CD4-positive, CD25-positive, alpha-beta regulatory T cell (primary cell): ENCODE measurements at regions not wholly inside any gene's neighbourhood (a gene's known extent, or its start where the extent isn't known, plus 50 kb on each side); places are given as distances from the start of the nearest gene placed in this dataset.

Experiments
- ATAC-seq, 2 donors: fragments of 150-1000 bp; cut with Tn5 transposase; one replicate each; pipeline ENCODE4 v1.10.0; 2021; ENCODE audit warnings: low read depth in 2 of 2, moderate number of reproducible peaks in 2 of 2, moderate library complexity in 1 of 2
- DNase-seq, 3 donors: peaks; one replicate each; pipeline versions ENCODE4 v3.0.0 to v3.0.0-alpha.2; 2012 to 2022; ENCODE audit warnings: mixed read lengths in 1 of 3
- H3K27ac ChIP-seq: one replicate; pipeline ENCODE4 v1.7.0; 2013; ENCODE audit warnings: mild to moderate bottlenecking, low read length; ENCODE audit not compliant: insufficient read depth, poor library complexity, severe bottlenecking
- H3K27me3 ChIP-seq: one replicate; pipeline ENCODE4 v1.7.0; 2013; ENCODE audit warnings: low read length; ENCODE audit not compliant: control insufficient read depth, insufficient read depth
- H3K36me3 ChIP-seq: one replicate; pipeline ENCODE4 v1.7.0; 2013; ENCODE audit warnings: mild to moderate bottlenecking, low read length, moderate library complexity; ENCODE audit not compliant: control insufficient read depth, insufficient read depth
- H3K4me1 ChIP-seq: 2 replicates; pipeline ENCODE4 v1.7.0; 2013; ENCODE audit warnings: mild to moderate bottlenecking, low read length; ENCODE audit not compliant: insufficient read depth, control insufficient read depth, poor library complexity, severe bottlenecking
- H3K4me3 ChIP-seq: one replicate; pipeline ENCODE4 v1.7.0; 2013; ENCODE audit warnings: low read depth, mild to moderate bottlenecking, low read length, moderate library complexity
- H3K9me3 ChIP-seq, 2 experiments: 1 replicate in 1 of 2; 2 replicates in 1 of 2; pipeline ENCODE4 v1.7.0; 2013; ENCODE audit warnings: low read length in 2 of 2, mild to moderate bottlenecking in 1 of 2, moderate library complexity in 1 of 2; ENCODE audit not compliant: control insufficient read depth in 2 of 2
- H3K27ac Mint-ChIP-seq, 3 donors: one replicate each; pipeline ENCODE4 v1.8.0; 2020 to 2022; ENCODE audit warnings: mild to moderate bottlenecking in 3 of 3, mixed read lengths in 3 of 3, moderate library complexity in 2 of 3
- H3K27me3 Mint-ChIP-seq: one replicate; pipeline ENCODE4 v1.8.0; 2022; ENCODE audit warnings: mild to moderate bottlenecking, mixed read lengths
- H3K36me3 Mint-ChIP-seq: one replicate; pipeline ENCODE4 v1.8.0; 2020; ENCODE audit warnings: mixed read lengths
- H3K4me1 Mint-ChIP-seq, 4 donors: one replicate each; pipeline ENCODE4 v1.8.0; 2020 to 2022; ENCODE audit warnings: mixed read lengths in 4 of 4, mild to moderate bottlenecking in 1 of 4
- H3K4me3 Mint-ChIP-seq, 4 donors: one replicate each; pipeline ENCODE4 v1.8.0; 2020 to 2022; ENCODE audit warnings: mild to moderate bottlenecking in 4 of 4, mixed read lengths in 4 of 4, moderate library complexity in 3 of 4
- H3K9me3 Mint-ChIP-seq, 7 donors: one replicate each; pipeline ENCODE4 v1.8.0; 2020 to 2022; ENCODE audit warnings: mixed read lengths in 7 of 7, mild to moderate bottlenecking in 3 of 7, moderate library complexity in 2 of 7

- H3K9me3 ChIP-seq: no peaks in the 10 kb centered on the region
- no peaks in the 10 kb centered on the region for H3K27me3 ChIP-seq
- ATAC-seq: no peak
- Mint-ChIP-seq H3K4me3 (no peak overlapping the region), H3K27me3 (peaks cover 10% of the 10 kb centered on the region), H3K9me3 (peaks cover 0 to 3% (median 0%) of the 10 kb centered on the region in 7 donors), H3K27ac (no peak overlapping the region), H3K4me1 (no peaks in the 10 kb centered on the region), H3K36me3 (no peaks in the 10 kb centered on the region)
- H3K27ac ChIP-seq: no peak overlapping the region
- H3K4me3 ChIP-seq: no peak overlapping the region
- DNase-seq: no peak
- no peaks in the 10 kb centered on the region for H3K4me1 ChIP-seq
- H3K36me3 ChIP-seq: no peaks in the 10 kb centered on the region
Observed at GRCh38 chr1:229869687-229870086, 197.4 kb upstream of the GALNT2 start.

DNA sequence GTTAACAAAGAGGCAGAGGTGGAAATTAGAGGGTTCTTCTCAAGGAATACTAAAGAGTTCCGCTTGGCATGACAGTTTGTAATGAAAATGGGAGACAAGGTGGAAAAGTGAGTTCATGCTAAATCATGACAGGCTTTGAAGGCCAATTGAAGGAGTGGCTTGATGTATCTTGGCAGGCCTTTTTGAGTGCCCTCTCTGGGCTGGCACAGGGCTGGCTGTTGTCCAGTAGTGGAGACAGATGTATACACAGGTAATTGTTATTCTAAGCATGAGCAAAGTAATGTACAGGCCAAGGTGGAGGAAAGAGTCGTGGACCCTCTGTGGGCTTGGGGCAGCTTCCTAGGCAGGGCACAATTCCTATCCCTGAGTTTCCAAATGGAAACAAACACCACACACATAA is 196.7 kb upstream of the GALNT2 start:
- no peak overlapping the region for H3K4me3 Mint-ChIP-seq
- no peaks in the 10 kb centered on the region for H3K36me3 Mint-ChIP-seq
- Histone ChIP-seq H3K27me3 (no peaks in the 10 kb centered on the region), H3K9me3 (no peaks in the 10 kb centered on the region), H3K4me3 (no peak overlapping the region), H3K27ac (no peak overlapping the region), H3K4me1 (no peaks in the 10 kb centered on the region), H3K36me3 (no peaks in the 10 kb centered on the region)
- DNase-seq: no peak
- H3K27me3 Mint-ChIP-seq: peaks cover 10% of the 10 kb centered on the region
- no peak for ATAC-seq
- no peaks in the 10 kb centered on the region for H3K4me1 Mint-ChIP-seq
- H3K9me3 Mint-ChIP-seq: peaks cover 0 to 3% (median 0%) of the 10 kb centered on the region in 7 donors
- H3K27ac Mint-ChIP-seq: no peak overlapping the region

GRCh38 chr1:229871078-229871676 is 195.9 kb upstream of the GALNT2 start:
- Mint-ChIP-seq H3K4me3 (no peak overlapping the region), H3K27me3 (peaks cover 9% of the 10 kb centered on the region), H3K27ac (no peak overlapping the region), H3K36me3 (no peaks in the 10 kb centered on the region), H3K4me1 (no peaks in the 10 kb centered on the region), H3K9me3 (peaks cover 0 to 3% (median 0%) of the 10 kb centered on the region in 7 donors)
- no peak overlapping the region for H3K27ac ChIP-seq
- no peak for DNase-seq
- H3K36me3 ChIP-seq: no peaks in the 10 kb centered on the region
- H3K9me3 ChIP-seq: no peaks in the 10 kb centered on the region
- no peaks in the 10 kb centered on the region for H3K27me3 ChIP-seq
- ATAC-seq: no peak
- H3K4me3 ChIP-seq: no peak overlapping the region
- H3K4me1 ChIP-seq: no peaks in the 10 kb centered on the region

DNA sequence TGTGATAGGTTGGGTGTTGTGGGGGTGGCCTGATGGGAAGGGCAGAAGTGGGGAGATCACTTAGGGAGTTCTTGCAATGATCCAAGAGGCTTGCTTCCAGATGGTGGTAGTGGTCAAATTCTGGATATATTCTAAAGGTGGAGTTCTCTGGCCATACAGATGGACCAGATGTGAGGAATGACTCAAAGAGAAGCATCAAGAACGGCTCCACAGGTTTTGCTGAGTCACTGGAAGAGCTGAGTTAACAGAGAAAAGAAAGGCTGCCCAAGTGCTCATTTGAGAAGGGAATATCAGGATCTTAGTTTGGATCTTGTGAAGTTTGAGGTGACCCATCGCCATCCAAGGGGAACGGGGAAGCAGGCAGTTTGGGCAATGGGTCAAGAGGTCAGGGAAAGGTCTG is 192.9 kb upstream of the GALNT2 start:
- Mint-ChIP-seq H3K9me3 (peaks cover 0 to 3% (median 0%) of the 10 kb centered on the region in 7 donors), H3K4me1 (no peaks in the 10 kb centered on the region), H3K4me3 (no peak overlapping the region), H3K36me3 (no peaks in the 10 kb centered on the region), H3K27ac (no peak overlapping the region), H3K27me3 (peaks cover 24% of the 10 kb centered on the region)
- H3K9me3 ChIP-seq: no peaks in the 10 kb centered on the region
- no peak overlapping the region for H3K27ac ChIP-seq
- ATAC-seq (no peak), DNase-seq (no peak)
- no peaks in the 10 kb centered on the region for H3K4me1 ChIP-seq
- H3K4me3 ChIP-seq: no peak overlapping the region
- no peaks in the 10 kb centered on the region for H3K27me3 ChIP-seq
- no peaks in the 10 kb centered on the region for H3K36me3 ChIP-seq

- Mint-ChIP-seq H3K4me1 (no peaks in the 10 kb centered on the region), H3K4me3 (no peak overlapping the region), H3K36me3 (no peaks in the 10 kb centered on the region), H3K27me3 (peaks cover 24% of the 10 kb centered on the region), H3K9me3 (peaks cover 0 to 3% (median 0%) of the 10 kb centered on the region in 7 donors), H3K27ac (no peak overlapping the region)
- Histone ChIP-seq H3K27ac (no peak overlapping the region), H3K36me3 (no peaks in the 10 kb centered on the region), H3K4me1 (no peaks in the 10 kb centered on the region), H3K9me3 (no peaks in the 10 kb centered on the region), H3K4me3 (no peak overlapping the region), H3K27me3 (no peaks in the 10 kb centered on the region)
- DNase-seq: no peak
- ATAC-seq: no peak
Observed at GRCh38 chr1:229874609-229875008, 192.4 kb upstream of the GALNT2 start.

DNA sequence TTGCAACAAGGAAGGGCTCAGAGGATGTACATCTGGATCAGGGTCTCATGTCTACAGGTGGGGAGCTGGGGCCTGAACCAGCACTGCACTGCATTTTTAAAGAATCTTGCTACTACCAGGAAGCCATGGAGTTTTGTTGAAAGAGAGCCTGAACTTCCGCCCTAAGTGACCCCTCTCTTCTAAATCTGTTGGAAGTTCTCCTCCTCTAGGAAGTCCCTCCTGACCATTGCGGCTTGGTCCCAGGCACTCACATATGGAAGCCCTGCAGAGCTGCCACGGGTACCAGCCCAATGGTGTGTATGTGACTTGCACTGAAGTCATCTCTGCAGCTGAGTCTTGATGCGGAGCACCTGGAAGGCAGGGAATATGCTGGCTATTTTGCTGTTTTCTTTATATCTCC is 192.0 kb upstream of the GALNT2 start:
- H3K27me3 ChIP-seq: no peaks in the 10 kb centered on the region
- peaks cover 29% of the 10 kb centered on the region for H3K27me3 Mint-ChIP-seq
- no peak overlapping the region for H3K4me3 ChIP-seq
- no peaks in the 10 kb centered on the region for H3K36me3 Mint-ChIP-seq
- no peaks in the 10 kb centered on the region for H3K36me3 ChIP-seq
- DNase-seq (no peak), ATAC-seq (no peak)
- H3K4me1 ChIP-seq: no peaks in the 10 kb centered on the region
- peaks cover 0 to 3% (median 0%) of the 10 kb centered on the region in 7 donors for H3K9me3 Mint-ChIP-seq
- H3K4me1 Mint-ChIP-seq: no peaks in the 10 kb centered on the region
- no peak overlapping the region for H3K27ac Mint-ChIP-seq
- no peaks in the 10 kb centered on the region for H3K9me3 ChIP-seq
- H3K27ac ChIP-seq: no peak overlapping the region
- H3K4me3 Mint-ChIP-seq: no peak overlapping the region

- Mint-ChIP-seq H3K4me1 (no peaks in the 10 kb centered on the region), H3K36me3 (no peaks in the 10 kb centered on the region), H3K9me3 (no peaks in the 10 kb centered on the region), H3K27me3 (peaks cover 30% of the 10 kb centered on the region), H3K4me3 (no peak overlapping the region), H3K27ac (no peak overlapping the region)
- no peak overlapping the region for H3K27ac ChIP-seq
- no peak overlapping the region for H3K4me3 ChIP-seq
- H3K36me3 ChIP-seq: no peaks in the 10 kb centered on the region
- no peaks in the 10 kb centered on the region for H3K27me3 ChIP-seq
- no peaks in the 10 kb centered on the region for H3K9me3 ChIP-seq
- ATAC-seq: no peak
- DNase-seq: no peak
- no peaks in the 10 kb centered on the region for H3K4me1 ChIP-seq
Observed at GRCh38 chr1:229879746-229880145, 187.3 kb upstream of the GALNT2 start.

- Histone ChIP-seq H3K9me3 (no peaks in the 10 kb centered on the region), H3K4me1 (no peaks in the 10 kb centered on the region), H3K27ac (no peak overlapping the region), H3K36me3 (no peaks in the 10 kb centered on the region), H3K27me3 (no peaks in the 10 kb centered on the region), H3K4me3 (no peak overlapping the region)
- H3K9me3 Mint-ChIP-seq: no peaks in the 10 kb centered on the region
- DNase-seq: no peak
- no peaks in the 10 kb centered on the region for H3K36me3 Mint-ChIP-seq
- H3K4me3 Mint-ChIP-seq: no peak overlapping the region
- no peak for ATAC-seq
- H3K4me1 Mint-ChIP-seq: no peaks in the 10 kb centered on the region
- peaks cover 30% of the 10 kb centered on the region for H3K27me3 Mint-ChIP-seq
- H3K27ac Mint-ChIP-seq: no peak overlapping the region
Observed at GRCh38 chr1:229880271-229881170, 186.5 kb upstream of the GALNT2 start.
